H9 (cell line): ENCODE measurements at regions not wholly inside any gene's neighbourhood (a gene's known extent, or its start where the extent isn't known, plus 50 kb on each side); places are given as distances from the start of the nearest gene placed in this dataset.

ENCODE experiments used
- DNase-seq: peaks from one replicate; pipeline ENCODE4 v3.0.0-alpha.2; 2017
- H2AFZ ChIP-seq: one replicate; pipeline ENCODE4 v1.6.1; 2013; ENCODE audit warnings: mild to moderate bottlenecking, low read length, control low read depth, moderate library complexity
- H2AK5ac ChIP-seq: 2 replicates; pipeline ENCODE4 v1.6.1; 2013; ENCODE audit warnings: low read length, control low read depth, mixed read lengths; ENCODE audit not compliant: insufficient read length
- H2BK120ac ChIP-seq: one replicate; pipeline ENCODE4 v1.6.1; 2013; ENCODE audit warnings: low read depth, mild to moderate bottlenecking, low read length, control low read depth, inconsistent platforms; ENCODE audit not compliant: poor library complexity, severe bottlenecking
- H2BK12ac ChIP-seq: 2 replicates; pipeline ENCODE4 v1.6.1; 2013; ENCODE audit warnings: low read length, control low read depth, mixed read lengths, low read depth; ENCODE audit not compliant: insufficient read length
- H2BK15ac ChIP-seq: 2 replicates; pipeline ENCODE4 v1.6.1; 2013; ENCODE audit warnings: low read depth, low read length, control low read depth
- H2BK20ac ChIP-seq: one replicate; pipeline ENCODE4 v1.6.1; 2013; ENCODE audit warnings: low read depth, mild to moderate bottlenecking, low read length, control low read depth, inconsistent platforms; ENCODE audit not compliant: poor library complexity, severe bottlenecking
- H2BK5ac ChIP-seq: 2 replicates; pipeline ENCODE4 v1.6.1; 2013; ENCODE audit warnings: low read length, control low read depth, mixed read lengths; ENCODE audit not compliant: insufficient read length
- H3K14ac ChIP-seq: 2 replicates; pipeline ENCODE4 v1.6.1; 2013; ENCODE audit warnings: low read length, control low read depth; ENCODE audit not compliant: insufficient read depth
- H3K18ac ChIP-seq: 2 replicates; pipeline ENCODE4 v1.6.1; 2013; ENCODE audit warnings: low read depth, mild to moderate bottlenecking, mixed read lengths, low read length, control low read depth; ENCODE audit not compliant: insufficient read length
- H3K23ac ChIP-seq: 2 replicates; pipeline ENCODE4 v1.6.1; 2013; ENCODE audit warnings: low read length, control low read depth, mixed read lengths, low read depth; ENCODE audit not compliant: insufficient read length
- H3K23me2 ChIP-seq: 2 replicates; pipeline ENCODE4 v1.6.1; 2013; ENCODE audit warnings: low read depth, mild to moderate bottlenecking, mixed read lengths, low read length, control low read depth; ENCODE audit not compliant: insufficient read length, poor library complexity, severe bottlenecking
- H3K27ac ChIP-seq: 2 replicates; pipeline ENCODE4 v1.5.1; 2013; ENCODE audit warnings: low read length, control low read depth, mixed read lengths, low read depth; ENCODE audit not compliant: insufficient read length
- H3K27me3 ChIP-seq: 2 replicates; pipeline ENCODE4 v1.6.1; 2013; ENCODE audit warnings: low read length, control low read depth, inconsistent platforms; ENCODE audit not compliant: insufficient read depth
- H3K4ac ChIP-seq: 2 replicates; pipeline ENCODE4 v1.6.1; 2013; ENCODE audit warnings: low read depth, mild to moderate bottlenecking, control low read depth, inconsistent platforms, low read length, moderate library complexity
- H3K4me1 ChIP-seq: 2 replicates; pipeline ENCODE4 v1.6.1; 2013; ENCODE audit warnings: low read length, control low read depth, inconsistent platforms; ENCODE audit not compliant: insufficient read depth
- H3K4me2 ChIP-seq: 2 replicates; pipeline ENCODE4 v1.6.1; 2013; ENCODE audit warnings: low read length, control low read depth, mixed read lengths; ENCODE audit not compliant: insufficient read length, insufficient read depth
- H3K56ac ChIP-seq: 2 replicates; pipeline ENCODE4 v1.6.1; 2013; ENCODE audit warnings: low read depth, mild to moderate bottlenecking, mixed read lengths, low read length, control low read depth; ENCODE audit not compliant: insufficient read length
- H3K79me1 ChIP-seq: 2 replicates; pipeline ENCODE4 v1.6.1; 2013; ENCODE audit warnings: low read depth, mild to moderate bottlenecking, moderate library complexity, low read length, control low read depth, inconsistent platforms; ENCODE audit not compliant: insufficient read depth, poor library complexity, severe bottlenecking
- H3K79me2 ChIP-seq: 2 replicates; pipeline ENCODE4 v1.6.1; 2013; ENCODE audit warnings: low read length, control low read depth, inconsistent platforms; ENCODE audit not compliant: insufficient read depth
- H3K9ac ChIP-seq: 2 replicates; pipeline ENCODE4 v1.6.1; 2013; ENCODE audit warnings: low read length, control low read depth, mixed read lengths; ENCODE audit not compliant: insufficient read length; ENCODE audit errors: extremely low read depth
- H3K9me3 ChIP-seq: one replicate; pipeline ENCODE4 v1.6.1; 2013; ENCODE audit warnings: low read depth, low read length, inconsistent platforms; ENCODE audit not compliant: control insufficient read depth
- H3T11ph ChIP-seq: one replicate; pipeline ENCODE4 v1.6.1; 2013; ENCODE audit warnings: mild to moderate bottlenecking, low read length, control low read depth, inconsistent platforms
- H4K20me1 ChIP-seq: one replicate; pipeline ENCODE4 v1.6.1; 2013; ENCODE audit not compliant: control insufficient read depth, insufficient read length, insufficient read depth
- H4K5ac ChIP-seq: 2 replicates; pipeline ENCODE4 v1.6.1; 2013; ENCODE audit warnings: low read depth, mild to moderate bottlenecking, mixed read lengths, low read length, control low read depth; ENCODE audit not compliant: insufficient read length
- H4K8ac ChIP-seq: replicated peaks from 2 replicates; pipeline ENCODE4 v1.6.1; 2013; ENCODE audit warnings: low read length, control low read depth, mixed read lengths, low read depth; ENCODE audit not compliant: insufficient read length
- H4K91ac ChIP-seq: 2 replicates; pipeline ENCODE4 v1.6.1; 2013; ENCODE audit warnings: low read depth, mild to moderate bottlenecking, moderate library complexity, mixed read lengths, low read length, control low read depth; ENCODE audit not compliant: insufficient read length
- H3K27ac Mint-ChIP-seq, 3 experiments: 2 replicates in 2 of 3; 3 replicates in 1 of 3; pipeline ENCODE4 v1.8.0; 2020 to 2021; ENCODE audit warnings: mixed read lengths in 3 of 3, mild to moderate bottlenecking in 1 of 3, moderate library complexity in 1 of 3
- H3K27me3 Mint-ChIP-seq: 2 replicates; pipeline ENCODE4 v1.8.0; 2021; ENCODE audit warnings: low read depth, mild to moderate bottlenecking, moderate library complexity, mixed read lengths
- H3K36me3 Mint-ChIP-seq, 3 experiments: 2 replicates in 2 of 3; 3 replicates in 1 of 3; pipeline ENCODE4 v1.8.0; 2020 to 2021; ENCODE audit warnings: low read depth in 3 of 3, mixed read lengths in 3 of 3; ENCODE audit not compliant: insufficient read depth in 1 of 3
- H3K4me1 Mint-ChIP-seq, 2 experiments: 2 replicates each; pipeline ENCODE4 v1.8.0; 2020; ENCODE audit warnings: mixed read lengths in 2 of 2
- H3K4me3 Mint-ChIP-seq, 2 experiments: 2 replicates in 1 of 2; 3 replicates in 1 of 2; pipeline ENCODE4 v1.8.0; 2020 to 2021; ENCODE audit warnings: mild to moderate bottlenecking in 2 of 2, mixed read lengths in 2 of 2, moderate library complexity in 1 of 2
- H3K9me3 Mint-ChIP-seq, 2 experiments: 2 replicates in 1 of 2; 3 replicates in 1 of 2; pipeline ENCODE4 v1.8.0; 2020; ENCODE audit warnings: mild to moderate bottlenecking in 2 of 2, mixed read lengths in 2 of 2, moderate library complexity in 1 of 2
- CTCF ChIP-seq: fragments of 200-600 bp; sonication (generic); conservative IDR thresholded peaks from 3 replicates; pipeline ENCODE4 v1.8.0; 2021; ENCODE audit warnings: antibody characterized with exemption, mild to moderate bottlenecking
- WGBS: extraction: QIAGEN DNeasy Blood & Tissue Kit; methylation state at CpG from one replicate; pipeline ENCODE4 v1.1.7; 2013; ENCODE audit warnings: missing lambda C conversion rate, low lambda C conversion rate, mixed read lengths; ENCODE audit not compliant: insufficient read length; ENCODE audit errors: extremely low coverage; 5-methylcytosine and 5-hydroxymethylcytosine counted together

GRCh38 chr1:239647964-239648632 lies 261.7 kb downstream of the CHRM3 start:
- no peak overlapping the region for H4K8ac ChIP-seq
- Mint-ChIP-seq H3K9me3 (peaks cover 11 to 18% of the 10 kb centered on the region in 2 experiments), H3K4me3 (no peak overlapping the region), H3K4me1 (peaks cover 15 to 19% of the 10 kb centered on the region in 2 experiments), H3K27me3 (no peaks in the 10 kb centered on the region), H3K36me3 (peaks cover 14 to 25% (median 22%) of the 10 kb centered on the region in 3 experiments; a peak in 6 of 7 replicates), H3K27ac (no peak overlapping the region)
- H2BK12ac ChIP-seq, result no peak overlapping the region
- H3K79me2 ChIP-seq, result peaks cover 2% of the 10 kb centered on the region
- no peaks in the 10 kb centered on the region for H3K27me3 ChIP-seq
- H3K79me1 ChIP-seq, result no peaks in the 10 kb centered on the region
- no peak overlapping the region for H3T11ph ChIP-seq
- H3K4me2 ChIP-seq, result no peak overlapping the region
- no peaks in the 10 kb centered on the region for H3K23me2 ChIP-seq
- TF ChIP-seq CTCF, result no peak
- H3K27ac ChIP-seq, result no peak overlapping the region
- H2BK15ac ChIP-seq, result no peak overlapping the region
- H2BK5ac ChIP-seq, result no peak overlapping the region
- no peak overlapping the region for H4K91ac ChIP-seq
- no peak overlapping the region for H3K56ac ChIP-seq
- no peak overlapping the region for H4K5ac ChIP-seq
- no peaks in the 10 kb centered on the region for H4K20me1 ChIP-seq
- H3K18ac ChIP-seq, result no peak overlapping the region
- DNase-seq, result no peak
- H2AFZ ChIP-seq, result no peak overlapping the region
- no peak overlapping the region for H2AK5ac ChIP-seq
- H3K23ac ChIP-seq, result no peak overlapping the region
- H3K9me3 ChIP-seq, result peaks cover 6% of the 10 kb centered on the region
- H3K9ac ChIP-seq, result no peak overlapping the region
- no peaks in the 10 kb centered on the region for H3K4me1 ChIP-seq
- H3K4ac ChIP-seq, result no peak overlapping the region
- H3K14ac ChIP-seq, result no peak overlapping the region
- no CpG with 5 or more reads among the region's 2 CpGs for WGBS
- H2BK120ac ChIP-seq, result no peak overlapping the region
- H2BK20ac ChIP-seq, result no peak overlapping the region
